Suprapubic skin (tissue), 4 donors: ENCODE measurements at regions not wholly inside any gene's neighbourhood (a gene's known extent, or its start where the extent isn't known, plus 50 kb on each side); places are given as distances from the start of the nearest gene placed in this dataset.

Experiments
- EP300 ChIP-seq: sonication (generic); formaldehyde crosslinking; IDR thresholded peaks from one replicate; pipeline ENCODE4 v1.6.1; 2017; ENCODE audit warnings: antibody characterized with exemption
- POLR2A ChIP-seq, 2 donors: fragments of 450-650 bp; IDR thresholded peaks; one replicate each; pipeline ENCODE4 v1.6.1; 2017; ENCODE audit warnings: antibody characterized with exemption in 2 of 2, mild to moderate bottlenecking in 2 of 2, moderate library complexity in 2 of 2
- POLR2AphosphoS5 ChIP-seq, 3 donors: sonication (generic); formaldehyde crosslinking; IDR thresholded peaks; one replicate each; pipeline ENCODE4 v1.6.1; 2017; ENCODE audit warnings: antibody characterized with exemption in 3 of 3
- TF ChIP-seq, protein P1 (sequence below), 2 donors: fragments of 200-600 bp in 1 of 2; fragments of 450-650 bp in 1 of 2; sonication (generic) in 1 of 2; IDR thresholded peaks; one replicate each; pipeline ENCODE4 v1.5.1; 2016 to 2019; ENCODE audit warnings: antibody characterized with exemption in 2 of 2, mild to moderate bottlenecking in 1 of 2, moderate library complexity in 1 of 2

DNA sequence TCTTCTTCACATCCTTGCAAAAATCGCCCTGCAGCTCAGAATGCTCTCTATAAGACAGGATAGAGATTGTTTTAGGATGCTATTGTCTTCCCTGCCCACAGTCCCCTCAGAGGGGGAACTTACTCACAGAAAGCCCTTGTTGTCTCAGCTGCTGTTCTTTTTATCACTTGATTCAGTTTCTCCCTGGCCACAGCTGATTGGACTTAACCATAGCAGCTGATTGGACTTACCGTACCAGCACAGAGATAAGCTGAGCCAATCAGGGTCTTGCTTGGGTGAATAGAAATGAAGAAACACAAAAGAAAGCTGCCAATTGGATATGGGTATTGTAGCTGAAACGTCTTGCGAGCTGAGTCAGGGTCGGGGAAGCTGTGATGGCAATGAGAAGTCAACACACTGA, 194.2 kb upstream of the MEX3C start:
- TF ChIP-seq, protein P1, sequence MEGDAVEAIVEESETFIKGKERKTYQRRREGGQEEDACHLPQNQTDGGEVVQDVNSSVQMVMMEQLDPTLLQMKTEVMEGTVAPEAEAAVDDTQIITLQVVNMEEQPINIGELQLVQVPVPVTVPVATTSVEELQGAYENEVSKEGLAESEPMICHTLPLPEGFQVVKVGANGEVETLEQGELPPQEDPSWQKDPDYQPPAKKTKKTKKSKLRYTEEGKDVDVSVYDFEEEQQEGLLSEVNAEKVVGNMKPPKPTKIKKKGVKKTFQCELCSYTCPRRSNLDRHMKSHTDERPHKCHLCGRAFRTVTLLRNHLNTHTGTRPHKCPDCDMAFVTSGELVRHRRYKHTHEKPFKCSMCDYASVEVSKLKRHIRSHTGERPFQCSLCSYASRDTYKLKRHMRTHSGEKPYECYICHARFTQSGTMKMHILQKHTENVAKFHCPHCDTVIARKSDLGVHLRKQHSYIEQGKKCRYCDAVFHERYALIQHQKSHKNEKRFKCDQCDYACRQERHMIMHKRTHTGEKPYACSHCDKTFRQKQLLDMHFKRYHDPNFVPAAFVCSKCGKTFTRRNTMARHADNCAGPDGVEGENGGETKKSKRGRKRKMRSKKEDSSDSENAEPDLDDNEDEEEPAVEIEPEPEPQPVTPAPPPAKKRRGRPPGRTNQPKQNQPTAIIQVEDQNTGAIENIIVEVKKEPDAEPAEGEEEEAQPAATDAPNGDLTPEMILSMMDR (IDR thresholded peaks at IDR 0.05), result no peak
- no peak for TF ChIP-seq POLR2A (IDR thresholded peaks at IDR 0.05)
- TF ChIP-seq POLR2AphosphoS5 (IDR thresholded peaks at IDR 0.05), result no peak
- TF ChIP-seq EP300, result no peak
